ENCODE measurements at regions not wholly inside any gene's neighbourhood (a gene's known extent, or its start where the extent isn't known, plus 50 kb on each side); places are given as distances from the start of the nearest gene placed in this dataset.

GRCh38 chr10:129331207-129331838 is 135.7 kb upstream of the MGMT start:
- TF ChIP-seq, protein P1, sequence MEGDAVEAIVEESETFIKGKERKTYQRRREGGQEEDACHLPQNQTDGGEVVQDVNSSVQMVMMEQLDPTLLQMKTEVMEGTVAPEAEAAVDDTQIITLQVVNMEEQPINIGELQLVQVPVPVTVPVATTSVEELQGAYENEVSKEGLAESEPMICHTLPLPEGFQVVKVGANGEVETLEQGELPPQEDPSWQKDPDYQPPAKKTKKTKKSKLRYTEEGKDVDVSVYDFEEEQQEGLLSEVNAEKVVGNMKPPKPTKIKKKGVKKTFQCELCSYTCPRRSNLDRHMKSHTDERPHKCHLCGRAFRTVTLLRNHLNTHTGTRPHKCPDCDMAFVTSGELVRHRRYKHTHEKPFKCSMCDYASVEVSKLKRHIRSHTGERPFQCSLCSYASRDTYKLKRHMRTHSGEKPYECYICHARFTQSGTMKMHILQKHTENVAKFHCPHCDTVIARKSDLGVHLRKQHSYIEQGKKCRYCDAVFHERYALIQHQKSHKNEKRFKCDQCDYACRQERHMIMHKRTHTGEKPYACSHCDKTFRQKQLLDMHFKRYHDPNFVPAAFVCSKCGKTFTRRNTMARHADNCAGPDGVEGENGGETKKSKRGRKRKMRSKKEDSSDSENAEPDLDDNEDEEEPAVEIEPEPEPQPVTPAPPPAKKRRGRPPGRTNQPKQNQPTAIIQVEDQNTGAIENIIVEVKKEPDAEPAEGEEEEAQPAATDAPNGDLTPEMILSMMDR (IDR thresholded peaks at IDR 0.05; ENCODE audit: borderline replicate concordance, extremely low read depth, low read length, poor library complexity, severe bottlenecking): no peak
- TF ChIP-seq EZH2 (IDR thresholded peaks at IDR 0.05; ENCODE audit: borderline replicate concordance, low read depth, low read length, severe bottlenecking): no peak
